ENCODE measurements at regions not wholly inside any gene's neighbourhood (a gene's known extent, or its start where the extent isn't known, plus 50 kb on each side); places are given as distances from the start of the nearest gene placed in this dataset.

DNA sequence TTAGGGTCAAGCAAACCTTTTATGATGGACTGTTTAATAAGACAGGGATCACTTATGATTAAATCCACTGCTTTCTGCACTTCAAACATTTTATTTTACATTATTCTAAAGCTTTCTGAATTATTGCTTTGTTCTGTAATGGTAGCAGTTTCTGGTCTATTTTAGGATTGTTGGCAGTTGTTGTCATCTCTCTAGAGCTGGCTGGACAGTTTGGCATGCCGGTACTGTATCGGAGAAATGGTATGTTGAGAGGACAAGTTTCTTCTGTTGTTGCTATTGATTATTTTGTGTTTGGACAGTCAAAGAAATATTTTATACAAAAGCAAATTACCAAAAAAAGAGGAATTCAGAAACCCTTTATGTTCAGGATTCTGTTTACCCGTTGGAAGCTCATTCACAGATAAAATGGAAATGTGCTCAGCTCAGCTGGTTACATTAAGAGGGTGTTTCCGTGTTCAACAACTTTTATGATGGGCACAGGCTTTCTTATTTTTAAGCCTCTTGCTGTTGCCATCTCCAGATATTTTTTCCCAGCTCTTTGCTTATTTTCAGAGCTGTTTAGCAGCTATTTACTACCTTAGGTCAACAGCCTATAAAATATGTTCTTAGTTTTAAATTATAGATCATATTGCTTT, 214.6 kb upstream of the IGFBP7 start:
- Mint-ChIP-seq H3K4me3 (ENCODE audit: unreplicated experiment) (no peak overlapping the region), H3K36me3 (ENCODE audit: unreplicated experiment) (no peaks in the 10 kb centered on the region), H3K27me3 (ENCODE audit: unreplicated experiment) (peaks cover 64% of the 10 kb centered on the region), H3K9me3 (ENCODE audit: unreplicated experiment) (no peaks in the 10 kb centered on the region), H3K27ac (ENCODE audit: unreplicated experiment) (no peak overlapping the region), H3K4me1 (ENCODE audit: unreplicated experiment) (no peaks in the 10 kb centered on the region)
- TF ChIP-seq, protein P1, sequence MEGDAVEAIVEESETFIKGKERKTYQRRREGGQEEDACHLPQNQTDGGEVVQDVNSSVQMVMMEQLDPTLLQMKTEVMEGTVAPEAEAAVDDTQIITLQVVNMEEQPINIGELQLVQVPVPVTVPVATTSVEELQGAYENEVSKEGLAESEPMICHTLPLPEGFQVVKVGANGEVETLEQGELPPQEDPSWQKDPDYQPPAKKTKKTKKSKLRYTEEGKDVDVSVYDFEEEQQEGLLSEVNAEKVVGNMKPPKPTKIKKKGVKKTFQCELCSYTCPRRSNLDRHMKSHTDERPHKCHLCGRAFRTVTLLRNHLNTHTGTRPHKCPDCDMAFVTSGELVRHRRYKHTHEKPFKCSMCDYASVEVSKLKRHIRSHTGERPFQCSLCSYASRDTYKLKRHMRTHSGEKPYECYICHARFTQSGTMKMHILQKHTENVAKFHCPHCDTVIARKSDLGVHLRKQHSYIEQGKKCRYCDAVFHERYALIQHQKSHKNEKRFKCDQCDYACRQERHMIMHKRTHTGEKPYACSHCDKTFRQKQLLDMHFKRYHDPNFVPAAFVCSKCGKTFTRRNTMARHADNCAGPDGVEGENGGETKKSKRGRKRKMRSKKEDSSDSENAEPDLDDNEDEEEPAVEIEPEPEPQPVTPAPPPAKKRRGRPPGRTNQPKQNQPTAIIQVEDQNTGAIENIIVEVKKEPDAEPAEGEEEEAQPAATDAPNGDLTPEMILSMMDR (IDR thresholded peaks at IDR 0.05), result no peak
- DNase-seq (ENCODE audit: extremely low spot score, unreplicated experiment), result no peak

DNA sequence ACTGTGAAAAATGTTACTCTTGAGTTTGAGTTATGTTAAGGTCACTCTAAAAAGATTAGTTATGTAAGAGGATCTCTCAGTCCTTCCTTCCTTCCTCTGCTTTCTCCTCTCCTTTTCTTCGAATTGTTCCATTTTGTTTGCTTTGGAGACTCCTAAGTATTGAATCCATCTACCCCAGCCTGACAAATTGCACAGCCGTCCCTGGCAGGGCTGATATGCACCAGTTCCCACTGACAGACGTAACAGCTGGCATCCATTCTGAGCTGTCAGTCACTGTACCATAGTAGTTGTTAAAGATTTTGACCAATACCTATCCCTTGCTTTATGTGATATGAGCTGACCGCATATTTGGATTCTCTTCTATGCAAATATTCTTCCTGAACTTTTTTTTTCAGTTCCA, 210.7 kb upstream of the IGFBP7 start:
- peaks cover 60% of the 10 kb centered on the region for H3K27me3 Mint-ChIP-seq (ENCODE audit: unreplicated experiment)
- no peaks in the 10 kb centered on the region for H3K9me3 Mint-ChIP-seq (ENCODE audit: unreplicated experiment)
- TF ChIP-seq, protein P1 (IDR thresholded peaks at IDR 0.05), result no peak
- no peak overlapping the region for H3K4me3 Mint-ChIP-seq (ENCODE audit: unreplicated experiment)
- H3K27ac Mint-ChIP-seq (ENCODE audit: unreplicated experiment), result no peak overlapping the region
- DNase-seq (ENCODE audit: extremely low spot score, unreplicated experiment), result no peak
- H3K4me1 Mint-ChIP-seq (ENCODE audit: unreplicated experiment), result no peaks in the 10 kb centered on the region
- H3K36me3 Mint-ChIP-seq (ENCODE audit: unreplicated experiment), result no peaks in the 10 kb centered on the region

DNA sequence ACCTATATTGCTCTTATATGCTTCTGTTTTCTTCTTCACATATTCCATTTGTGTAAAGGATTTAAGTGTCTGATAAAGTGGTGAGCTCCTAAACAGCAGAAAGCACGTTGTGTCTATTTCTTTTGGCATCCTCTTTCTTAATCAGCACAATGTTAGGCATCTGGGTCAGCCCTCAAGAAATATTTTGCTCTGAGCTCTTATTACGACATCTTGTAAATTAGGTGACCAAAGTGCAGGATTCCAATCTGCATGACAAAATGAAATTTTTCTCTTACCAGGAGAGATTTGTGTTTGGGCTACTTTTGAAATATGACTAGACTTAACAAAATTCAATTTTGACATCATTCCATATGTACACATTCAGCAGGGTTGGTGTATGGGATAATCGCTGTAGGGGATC, 210.0 kb upstream of the IGFBP7 start:
- H3K36me3 Mint-ChIP-seq (ENCODE audit: unreplicated experiment), result no peaks in the 10 kb centered on the region
- TF ChIP-seq, protein P1 (IDR thresholded peaks at IDR 0.05), result no peak
- no peaks in the 10 kb centered on the region for H3K4me1 Mint-ChIP-seq (ENCODE audit: unreplicated experiment)
- no peak for DNase-seq (ENCODE audit: extremely low spot score, unreplicated experiment)
- H3K27me3 Mint-ChIP-seq (ENCODE audit: unreplicated experiment), result peaks cover 54% of the 10 kb centered on the region
- H3K4me3 Mint-ChIP-seq (ENCODE audit: unreplicated experiment), result no peak overlapping the region
- no peaks in the 10 kb centered on the region for H3K9me3 Mint-ChIP-seq (ENCODE audit: unreplicated experiment)
- no peak overlapping the region for H3K27ac Mint-ChIP-seq (ENCODE audit: unreplicated experiment)

DNA sequence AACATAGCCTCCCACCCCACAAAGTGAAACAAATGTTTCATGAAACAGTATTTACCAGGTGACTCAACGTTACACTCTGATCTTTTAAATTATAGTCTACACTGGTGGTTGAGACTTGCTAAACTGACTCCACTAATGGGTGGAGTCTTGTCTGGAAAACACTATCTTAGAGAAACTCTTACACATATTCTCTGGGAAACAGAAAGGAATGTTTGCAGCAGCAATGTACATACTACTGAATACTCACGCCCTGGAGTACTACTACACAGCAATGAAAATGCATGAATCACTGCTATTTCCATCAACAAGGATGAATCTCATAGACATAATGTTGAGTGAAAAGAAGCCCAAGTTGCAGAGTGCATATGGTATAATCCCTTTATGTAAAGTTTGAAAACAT, 208.5 kb upstream of the IGFBP7 start:
- Mint-ChIP-seq H3K4me1 (ENCODE audit: unreplicated experiment) (no peaks in the 10 kb centered on the region), H3K27me3 (ENCODE audit: unreplicated experiment) (peaks cover 45% of the 10 kb centered on the region), H3K4me3 (ENCODE audit: unreplicated experiment) (no peak overlapping the region), H3K27ac (ENCODE audit: unreplicated experiment) (no peak overlapping the region), H3K36me3 (ENCODE audit: unreplicated experiment) (no peaks in the 10 kb centered on the region), H3K9me3 (ENCODE audit: unreplicated experiment) (no peaks in the 10 kb centered on the region)
- DNase-seq (ENCODE audit: extremely low spot score, unreplicated experiment), result no peak
- TF ChIP-seq, protein P1 (IDR thresholded peaks at IDR 0.05), result no peak

DNA sequence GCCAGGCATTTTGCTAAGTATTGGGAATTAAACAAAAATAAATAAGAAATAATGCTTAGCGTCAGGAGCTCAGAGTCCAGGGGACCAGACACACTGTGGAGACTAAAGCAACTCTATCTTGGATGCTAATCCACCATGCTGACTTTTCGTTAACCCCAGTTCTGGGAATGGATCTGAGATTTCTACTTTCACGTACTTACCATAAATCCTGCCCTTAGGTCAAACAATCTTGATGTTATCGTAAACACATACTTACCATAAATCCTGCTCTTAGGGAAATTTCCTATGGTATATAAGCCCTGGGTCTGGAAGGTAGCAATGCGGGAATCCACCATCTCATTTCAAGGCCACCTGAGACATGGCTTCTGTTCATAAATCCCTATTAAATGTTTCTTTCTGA, 204.5 kb upstream of the IGFBP7 start:
- no peaks in the 10 kb centered on the region for H3K4me1 Mint-ChIP-seq (ENCODE audit: unreplicated experiment)
- peaks cover 41% of the 10 kb centered on the region for H3K27me3 Mint-ChIP-seq (ENCODE audit: unreplicated experiment)
- TF ChIP-seq, protein P1 (IDR thresholded peaks at IDR 0.05), result no peak
- H3K4me3 Mint-ChIP-seq (ENCODE audit: unreplicated experiment), result no peak overlapping the region
- H3K27ac Mint-ChIP-seq (ENCODE audit: unreplicated experiment), result no peak overlapping the region
- H3K9me3 Mint-ChIP-seq (ENCODE audit: unreplicated experiment), result no peaks in the 10 kb centered on the region
- no peaks in the 10 kb centered on the region for H3K36me3 Mint-ChIP-seq (ENCODE audit: unreplicated experiment)
- DNase-seq (ENCODE audit: extremely low spot score, unreplicated experiment), result no peak

All from osteocyte (in vitro differentiated cells).